ES-I3 (cell line): ENCODE measurements at regions not wholly inside any gene's neighbourhood (a gene's known extent, or its start where the extent isn't known, plus 50 kb on each side); places are given as distances from the start of the nearest gene placed in this dataset.
"Not testable (repeated sequence)": the region's sequence is repeated elsewhere in the genome, so short reads cannot be mapped to it uniquely, and the experiment has no call there.

Experiments used
- H3K36me3 ChIP-seq: 2 replicates; pipeline ENCODE4 v1.6.1; 2013; ENCODE audit warnings: mild to moderate bottlenecking, low read length, control low read depth, moderate library complexity; ENCODE audit not compliant: insufficient read depth
- H3K4me1 ChIP-seq: 2 replicates; pipeline ENCODE4 v1.6.1; 2013; ENCODE audit warnings: mild to moderate bottlenecking, control low read depth, low read length; ENCODE audit not compliant: insufficient read depth
- H3K9ac ChIP-seq: 2 replicates; pipeline ENCODE4 v1.6.1; 2013; ENCODE audit warnings: low read depth, mild to moderate bottlenecking, low read length, moderate library complexity
- H3K9me3 ChIP-seq: 2 replicates; pipeline ENCODE4 v1.6.1; 2013; ENCODE audit warnings: mild to moderate bottlenecking, low read length, moderate library complexity; ENCODE audit not compliant: control insufficient read depth, insufficient read depth

DNA sequence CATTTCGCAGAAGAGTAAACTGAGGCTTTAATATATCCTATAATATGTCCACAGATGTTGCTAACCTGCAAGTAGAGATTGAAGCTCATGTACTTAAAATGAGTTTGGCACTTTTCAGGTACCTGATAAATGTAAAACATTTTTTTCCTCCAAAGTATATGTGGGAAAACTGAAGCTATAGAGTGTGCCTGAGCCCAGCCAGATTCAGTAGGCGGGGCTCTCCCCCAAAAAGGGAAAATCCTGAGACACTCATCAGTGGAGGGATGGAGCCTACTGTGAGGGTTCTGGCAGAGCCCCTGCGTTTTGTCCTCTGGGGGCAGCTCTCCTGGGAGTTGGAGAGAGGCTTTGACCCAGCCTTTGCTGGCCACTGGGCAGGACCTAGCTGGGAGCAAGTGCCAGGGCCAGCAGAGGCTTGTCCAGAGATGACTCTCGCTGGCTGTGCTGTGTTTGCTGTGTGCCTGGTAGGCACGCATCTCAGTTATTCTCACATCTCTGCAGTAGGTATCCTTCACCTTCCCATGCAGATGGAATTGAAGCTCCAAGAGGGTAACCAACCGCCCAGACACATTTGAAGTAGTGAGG lies 81.1 kb upstream of the SPRY4 start:
- Histone ChIP-seq H3K9ac (no peak overlapping the region), H3K36me3 (no peaks in the 10 kb centered on the region), H3K4me1 (peaks cover 15% of the 10 kb centered on the region), H3K9me3 (no peaks in the 10 kb centered on the region)

DNA sequence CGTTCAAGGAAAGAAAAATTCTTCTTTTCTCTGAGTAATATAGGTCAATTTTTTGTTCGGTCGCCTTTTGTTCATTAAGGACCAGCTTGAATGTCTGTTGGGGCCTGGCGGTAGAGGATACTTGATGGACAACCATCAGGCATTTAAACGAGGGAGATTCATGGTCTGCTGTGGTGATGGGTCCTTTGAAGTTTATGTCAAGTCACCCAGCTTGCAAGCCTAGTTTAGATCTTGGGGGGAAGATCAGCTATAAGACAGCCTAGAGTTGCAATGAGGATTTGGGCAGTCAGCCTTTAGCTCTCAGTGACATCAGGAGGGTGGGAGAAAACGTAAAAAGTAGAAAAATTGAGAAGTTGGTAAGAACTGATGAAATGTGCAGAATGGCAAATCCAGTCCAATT lies 80.2 kb upstream of the SPRY4 start:
- Histone ChIP-seq H3K9ac (no peak overlapping the region), H3K4me1 (peaks cover 20% of the 10 kb centered on the region), H3K9me3 (no peaks in the 10 kb centered on the region)

DNA sequence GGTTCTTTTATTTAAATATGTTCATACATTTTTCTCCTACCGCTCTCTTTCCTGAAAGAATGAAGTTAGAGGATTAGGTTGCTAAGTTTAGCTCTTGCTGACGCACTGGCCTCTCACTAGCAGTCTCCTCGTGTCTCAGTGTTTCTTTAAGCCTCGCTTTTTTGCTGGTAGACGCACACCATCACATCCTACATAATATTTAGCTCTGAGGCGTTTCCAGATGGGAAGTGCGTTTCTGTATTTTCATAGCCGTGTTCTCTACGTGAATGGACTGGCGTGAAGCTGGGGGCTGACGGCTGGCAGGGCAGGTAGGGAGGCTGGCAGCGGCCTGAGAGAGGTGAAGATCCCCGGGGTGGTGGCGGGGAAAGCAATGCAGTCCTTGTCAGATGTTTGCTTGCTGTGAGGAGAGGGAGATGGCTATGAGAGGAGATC lies 79.2 kb upstream of the SPRY4 start:
- no peaks in the 10 kb centered on the region for H3K9me3 ChIP-seq
- H3K4me1 ChIP-seq: peaks cover 20% of the 10 kb centered on the region
- no peak overlapping the region for H3K9ac ChIP-seq
- no peaks in the 10 kb centered on the region for H3K36me3 ChIP-seq

More for the DNA sequence above, 80.2 kb upstream of the SPRY4 start:
- H3K36me3 ChIP-seq: no peaks in the 10 kb centered on the region

DNA sequence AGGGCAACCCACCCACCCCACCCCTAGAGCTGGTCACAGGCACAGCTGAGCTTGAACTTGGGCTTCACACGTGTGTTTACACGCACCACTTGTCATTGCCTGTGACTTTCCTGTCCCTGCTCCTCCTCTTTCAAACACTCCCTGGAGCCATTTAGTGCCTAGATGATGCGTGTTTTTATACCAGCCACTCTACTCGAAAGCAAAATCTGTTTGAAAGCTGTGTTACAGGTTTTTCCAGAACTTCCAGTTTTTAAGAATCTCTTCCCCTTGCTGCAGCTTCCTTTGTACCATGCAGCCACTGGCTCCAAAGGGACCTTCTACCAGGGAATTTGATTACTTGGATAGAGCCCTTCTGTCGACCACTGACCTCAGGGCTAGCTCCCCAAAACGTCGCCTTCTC lies 78.8 kb upstream of the SPRY4 start:
- Histone ChIP-seq H3K36me3 (no peaks in the 10 kb centered on the region), H3K9ac (no peak overlapping the region), H3K9me3 (no peaks in the 10 kb centered on the region), H3K4me1 (peaks cover 20% of the 10 kb centered on the region)

DNA sequence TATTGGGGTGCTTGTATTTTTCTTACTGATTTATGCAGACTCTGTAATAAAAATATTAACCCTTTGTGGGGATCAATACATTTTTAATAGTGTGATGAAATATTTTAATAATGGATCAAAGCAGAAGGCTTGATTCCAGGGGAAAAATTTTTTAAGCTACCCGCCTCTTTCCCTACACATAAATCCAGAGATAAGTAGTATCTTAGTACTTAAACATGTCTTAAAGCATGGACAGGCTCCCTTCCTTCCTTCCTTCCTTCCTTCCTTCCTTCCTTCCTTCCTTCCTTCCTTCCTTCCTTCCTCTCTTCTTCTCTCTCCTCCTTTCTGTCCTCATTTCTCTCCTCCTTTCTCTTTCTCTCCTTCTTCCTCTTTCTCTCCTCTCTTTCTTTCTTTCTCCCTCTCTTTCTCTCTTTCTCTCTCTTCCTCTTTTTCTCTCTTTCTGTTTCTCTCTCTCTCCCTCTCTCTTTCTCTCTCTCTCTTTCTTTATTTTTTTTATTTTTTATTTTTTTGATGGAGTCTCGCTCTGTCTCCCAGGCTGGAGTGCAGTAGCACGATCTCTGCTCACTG lies 78.0 kb upstream of the SPRY4 start:
- Histone ChIP-seq H3K9ac (no peak overlapping the region), H3K9me3 (no peaks in the 10 kb centered on the region), H3K36me3 (no peaks in the 10 kb centered on the region), H3K4me1 (peaks cover 20% of the 10 kb centered on the region)

DNA sequence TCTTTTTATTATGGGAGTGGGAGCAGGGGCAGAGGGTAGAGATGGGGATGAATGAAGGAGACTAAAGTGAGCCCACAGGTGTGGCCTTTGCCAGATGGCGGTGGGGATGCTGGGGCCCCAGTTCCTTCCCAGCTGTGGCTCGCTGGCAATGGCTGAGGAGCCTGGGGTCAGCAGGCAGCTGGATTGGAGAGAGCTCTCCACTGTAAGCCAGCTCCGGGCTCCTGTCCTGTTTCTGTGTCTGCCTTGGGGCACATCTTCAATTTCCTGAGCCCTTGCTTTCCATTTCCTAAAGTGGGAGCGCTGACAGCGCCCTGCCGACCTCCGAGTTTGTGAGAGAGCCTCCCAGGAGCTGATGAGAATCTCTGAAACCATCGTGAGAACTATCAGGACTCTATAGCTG lies 75.6 kb upstream of the SPRY4 start:
- peaks cover 20% of the 10 kb centered on the region for H3K4me1 ChIP-seq
- no peak overlapping the region for H3K9ac ChIP-seq
- peaks cover 7% of the 10 kb centered on the region for H3K36me3 ChIP-seq
- H3K9me3 ChIP-seq: 0 out of 2 replicates have a peak, but pooled peaks cover 3% of the 10 kb centered on the region

DNA sequence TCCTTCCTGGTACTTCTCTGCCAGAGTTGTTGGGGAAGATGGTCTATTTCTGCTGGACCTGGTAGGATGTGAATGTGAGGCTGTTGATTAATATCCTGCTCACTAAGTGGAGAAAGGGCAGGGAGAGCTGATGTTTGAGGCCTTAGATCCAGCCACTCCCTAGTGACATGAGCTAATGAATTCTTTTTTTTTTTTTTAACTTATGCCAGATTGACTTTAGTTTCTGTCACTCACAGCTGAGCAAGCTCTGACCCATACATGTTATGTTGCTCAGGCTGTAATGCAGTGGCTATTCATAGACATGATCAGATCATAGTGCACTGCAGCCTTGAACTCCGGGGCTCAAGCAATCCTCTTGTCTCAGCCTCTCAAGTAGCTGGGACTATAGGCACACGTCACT lies 75.1 kb upstream of the SPRY4 start:
- Histone ChIP-seq H3K9ac (no peak overlapping the region), H3K4me1 (peaks cover 20% of the 10 kb centered on the region), H3K9me3 (0 out of 2 replicates have a peak, but pooled peaks cover 7% of the 10 kb centered on the region), H3K36me3 (peaks cover 7% of the 10 kb centered on the region)

DNA sequence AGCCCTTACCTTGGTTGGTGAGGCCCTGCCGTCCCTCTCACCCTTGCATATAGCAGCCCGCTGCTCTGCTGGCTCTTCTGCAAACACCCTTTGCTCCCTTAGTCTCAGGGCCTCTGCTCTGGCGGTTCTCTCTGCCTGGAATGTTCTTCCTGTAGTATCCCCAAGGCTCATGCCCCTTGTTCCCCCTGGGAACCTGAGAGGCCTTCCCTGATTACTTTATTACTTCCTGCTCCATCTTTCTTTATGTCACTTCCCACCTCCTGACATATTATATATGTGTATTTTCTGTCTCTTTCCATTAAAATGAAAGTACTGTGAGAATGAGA lies 73.9 kb upstream of the SPRY4 start:
- H3K4me1 ChIP-seq: peaks cover 14% of the 10 kb centered on the region
- H3K36me3 ChIP-seq: peaks cover 7% of the 10 kb centered on the region
- H3K9me3 ChIP-seq: 0 out of 2 replicates have a peak, but pooled peaks cover 7% of the 10 kb centered on the region

DNA sequence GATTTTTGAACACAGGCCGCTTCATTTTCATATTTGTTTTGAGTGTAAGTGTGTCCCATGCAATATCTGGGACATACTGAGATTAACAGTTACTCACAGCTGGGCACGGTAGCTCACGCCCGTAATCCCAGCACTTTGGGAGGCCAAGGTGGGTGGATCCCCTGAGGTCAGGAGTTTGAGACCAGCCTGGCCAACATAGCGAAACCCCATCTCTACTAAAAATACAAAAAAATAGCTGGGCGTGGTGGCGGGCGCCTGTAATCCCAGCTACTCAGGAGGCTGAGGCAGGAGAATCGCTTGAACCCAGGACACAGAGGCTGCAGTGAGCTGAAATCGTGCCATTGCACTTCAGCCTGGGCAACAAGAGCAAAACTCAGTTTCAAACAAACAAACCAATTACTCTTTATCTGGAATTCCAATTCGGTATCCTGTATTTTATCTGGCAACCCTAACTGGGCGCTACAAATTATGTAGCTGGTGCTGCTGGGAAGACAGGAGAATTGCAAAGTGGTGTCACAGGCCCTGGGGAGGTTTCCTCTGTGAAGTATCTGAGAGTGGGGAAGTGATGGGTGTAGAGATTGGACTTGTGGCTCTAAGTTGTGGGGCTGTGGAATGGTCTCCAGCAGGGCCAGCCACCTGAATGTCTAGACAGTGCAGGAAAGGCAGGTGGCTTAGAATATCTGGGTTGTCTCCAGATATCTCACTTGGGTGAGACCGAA lies 73.3 kb upstream of the SPRY4 start:
- H3K9me3 ChIP-seq, H3K9ac ChIP-seq, H3K36me3 ChIP-seq: not testable (repeated sequence)
- peaks cover 12% of the 10 kb centered on the region for H3K4me1 ChIP-seq

More for the DNA sequence above, 73.9 kb upstream of the SPRY4 start:
- no peak overlapping the region for H3K9ac ChIP-seq

DNA sequence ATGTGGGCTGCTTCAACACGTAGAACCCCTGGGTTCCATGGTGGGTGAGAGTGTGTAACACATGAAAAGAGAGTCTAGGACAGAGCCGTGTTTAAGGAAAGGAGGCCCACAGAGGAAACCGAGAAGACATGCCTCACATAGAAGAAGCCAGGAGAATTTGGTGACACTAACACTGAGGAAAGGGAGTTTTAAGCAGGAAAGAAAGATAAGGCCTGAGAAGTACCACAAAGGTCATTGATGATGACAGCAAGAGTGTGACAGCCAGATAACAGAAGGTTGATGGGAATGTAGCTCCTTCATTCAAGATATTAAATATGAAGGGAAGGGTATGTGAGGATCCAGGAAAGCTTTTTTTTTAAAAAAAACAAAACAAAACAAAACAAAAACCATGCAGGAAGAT lies 72.4 kb upstream of the SPRY4 start:
- Histone ChIP-seq H3K9ac (no peak overlapping the region), H3K4me1 (peaks cover 10% of the 10 kb centered on the region)

DNA sequence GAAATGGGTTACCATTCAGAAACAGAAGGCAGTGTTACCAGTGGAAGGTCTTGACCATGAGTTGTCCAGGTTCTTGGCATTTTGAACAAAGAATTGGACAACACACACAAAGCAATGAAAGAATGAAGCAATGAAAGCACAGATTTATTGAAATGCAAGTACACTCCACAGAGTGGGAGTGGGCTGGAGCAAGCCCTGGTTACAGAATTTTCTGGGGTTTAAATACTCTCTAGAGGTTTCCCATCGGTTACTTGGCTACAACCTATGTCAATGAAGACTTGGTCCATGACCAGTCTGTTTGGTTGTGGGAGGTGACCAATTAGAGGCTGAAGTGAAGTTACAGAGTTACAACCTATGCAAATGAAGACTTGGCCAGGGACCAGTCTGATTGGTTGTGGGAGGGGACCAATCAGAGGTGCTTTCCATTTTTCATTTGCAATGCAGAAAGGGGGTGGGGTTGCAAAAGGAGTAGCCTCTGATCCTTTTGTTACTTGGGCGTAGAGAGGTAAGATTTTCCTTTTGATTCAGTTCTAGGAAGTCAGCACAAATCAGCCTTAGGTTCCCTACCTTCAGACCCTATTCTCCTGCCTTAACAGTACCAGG lies 71.7 kb upstream of the SPRY4 start:
- Histone ChIP-seq H3K4me1 (peaks cover 4% of the 10 kb centered on the region; the same call in 1 of the 2 replicates), H3K9ac (no peak overlapping the region)

More for the DNA sequence above, 72.4 kb upstream of the SPRY4 start:
- Histone ChIP-seq H3K36me3 (peaks cover 7% of the 10 kb centered on the region), H3K9me3 (0 out of 2 replicates have a peak, but pooled peaks cover 7% of the 10 kb centered on the region)

DNA sequence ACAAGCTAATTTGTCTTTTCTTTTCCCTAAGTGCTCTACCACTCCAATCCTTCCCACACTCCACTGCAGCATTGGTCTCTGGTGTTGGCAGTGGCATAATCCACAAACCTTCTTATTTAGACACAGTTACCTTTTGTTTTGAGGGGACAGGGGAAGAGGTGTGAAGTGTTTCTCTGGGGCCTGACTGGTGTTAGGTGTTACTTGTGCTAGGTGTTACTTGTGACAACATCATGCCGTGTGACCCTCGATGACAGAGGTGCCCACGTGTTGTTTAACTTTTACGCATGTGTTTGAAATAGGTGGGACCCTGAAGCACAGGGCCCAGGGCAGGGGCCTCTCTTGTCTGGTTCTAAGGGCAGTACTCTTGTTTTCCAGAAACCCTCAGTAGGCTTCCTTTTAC lies 70.5 kb upstream of the SPRY4 start:
- no peak overlapping the region for H3K9ac ChIP-seq
- H3K36me3 ChIP-seq: peaks cover 7% of the 10 kb centered on the region
- 0 out of 2 replicates have a peak, but pooled peaks cover 7% of the 10 kb centered on the region for H3K9me3 ChIP-seq
- H3K4me1 ChIP-seq: peaks cover 12% of the 10 kb centered on the region

More for the DNA sequence above, 71.7 kb upstream of the SPRY4 start:
- Histone ChIP-seq H3K36me3 (peaks cover 7% of the 10 kb centered on the region), H3K9me3 (0 out of 2 replicates have a peak, but pooled peaks cover 7% of the 10 kb centered on the region)

DNA sequence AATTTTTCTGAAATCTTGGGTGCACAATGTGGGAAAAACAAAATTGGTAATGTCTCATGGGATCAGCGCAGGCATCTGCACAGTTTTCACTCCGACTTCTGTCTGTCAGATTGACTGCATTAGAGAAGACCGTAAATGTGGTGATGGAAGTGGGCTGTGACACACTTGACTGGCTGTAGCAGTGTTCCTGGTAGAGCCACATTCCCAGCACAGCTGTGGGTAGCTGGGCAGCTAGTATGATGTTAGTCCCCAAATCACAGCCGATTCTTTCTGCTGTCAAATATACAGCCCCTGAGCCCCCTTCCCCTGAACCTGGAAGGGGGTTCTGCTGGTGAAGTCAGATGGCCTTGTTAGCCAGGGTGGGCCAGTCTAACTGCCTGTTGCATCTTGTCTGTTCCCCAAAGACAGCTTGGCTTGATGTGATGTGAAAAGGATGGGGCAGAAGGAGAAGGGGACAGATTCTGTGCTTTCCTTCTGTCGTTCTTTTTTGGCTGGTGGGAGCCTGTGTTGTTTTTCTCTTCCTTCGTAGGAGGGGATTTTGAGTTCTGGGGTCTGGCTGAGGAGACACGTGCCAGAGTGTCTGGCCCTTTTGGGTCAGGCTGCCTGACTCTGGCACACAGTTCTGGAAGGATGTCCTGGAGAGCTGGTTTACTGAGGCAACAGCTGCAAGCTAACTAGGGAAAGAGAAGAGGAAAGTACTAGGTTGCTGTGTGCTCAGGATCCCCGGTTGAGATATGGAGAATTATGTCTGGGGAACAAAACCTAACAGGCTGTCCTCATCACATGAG lies 66.4 kb upstream of the SPRY4 start:
- Histone ChIP-seq H3K9me3 (0 out of 2 replicates have a peak, but pooled peaks cover 7% of the 10 kb centered on the region), H3K9ac (no peak overlapping the region), H3K36me3 (peaks cover 7% of the 10 kb centered on the region), H3K4me1 (peaks cover 30% of the 10 kb centered on the region)

DNA sequence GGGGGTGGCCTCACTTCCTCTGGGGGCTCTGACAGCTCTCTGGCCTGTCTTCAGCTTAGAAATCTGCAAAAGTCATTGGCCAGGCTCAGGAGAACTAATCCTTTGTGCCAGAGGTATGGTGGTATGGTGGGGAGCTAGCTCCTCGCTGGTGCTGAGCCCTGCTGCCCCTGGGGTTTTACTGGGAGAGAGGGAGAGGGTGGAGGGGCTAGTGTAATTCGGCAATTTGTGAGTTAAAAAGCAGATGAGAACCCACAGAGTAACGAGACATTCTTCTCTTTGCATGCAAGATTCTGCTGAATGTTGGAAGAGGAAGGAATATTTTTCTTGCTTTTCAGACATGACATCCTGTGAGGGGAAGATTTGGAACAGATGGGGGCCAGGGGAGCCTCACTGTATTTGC lies 65.5 kb upstream of the SPRY4 start:
- Histone ChIP-seq H3K36me3 (no peaks in the 10 kb centered on the region), H3K9me3 (0 out of 2 replicates have a peak, but pooled peaks cover 3% of the 10 kb centered on the region), H3K9ac (no peak overlapping the region), H3K4me1 (peaks cover 33% of the 10 kb centered on the region)
